H9 (cell line): ENCODE measurements at regions not wholly inside any gene's neighbourhood (a gene's known extent, or its start where the extent isn't known, plus 50 kb on each side); places are given as distances from the start of the nearest gene placed in this dataset.

ENCODE experiments used
- DNase-seq: peaks from one replicate; pipeline ENCODE4 v3.0.0-alpha.2; 2017
- H2AFZ ChIP-seq: one replicate; pipeline ENCODE4 v1.6.1; 2013; ENCODE audit warnings: mild to moderate bottlenecking, low read length, control low read depth, moderate library complexity
- H2AK5ac ChIP-seq: 2 replicates; pipeline ENCODE4 v1.6.1; 2013; ENCODE audit warnings: low read length, control low read depth, mixed read lengths; ENCODE audit not compliant: insufficient read length
- H2BK120ac ChIP-seq: one replicate; pipeline ENCODE4 v1.6.1; 2013; ENCODE audit warnings: low read depth, mild to moderate bottlenecking, low read length, control low read depth, inconsistent platforms; ENCODE audit not compliant: poor library complexity, severe bottlenecking
- H2BK12ac ChIP-seq: 2 replicates; pipeline ENCODE4 v1.6.1; 2013; ENCODE audit warnings: low read length, control low read depth, mixed read lengths, low read depth; ENCODE audit not compliant: insufficient read length
- H2BK15ac ChIP-seq: 2 replicates; pipeline ENCODE4 v1.6.1; 2013; ENCODE audit warnings: low read depth, low read length, control low read depth
- H2BK20ac ChIP-seq: one replicate; pipeline ENCODE4 v1.6.1; 2013; ENCODE audit warnings: low read depth, mild to moderate bottlenecking, low read length, control low read depth, inconsistent platforms; ENCODE audit not compliant: poor library complexity, severe bottlenecking
- H2BK5ac ChIP-seq: 2 replicates; pipeline ENCODE4 v1.6.1; 2013; ENCODE audit warnings: low read length, control low read depth, mixed read lengths; ENCODE audit not compliant: insufficient read length
- H3K14ac ChIP-seq: 2 replicates; pipeline ENCODE4 v1.6.1; 2013; ENCODE audit warnings: low read length, control low read depth; ENCODE audit not compliant: insufficient read depth
- H3K18ac ChIP-seq: 2 replicates; pipeline ENCODE4 v1.6.1; 2013; ENCODE audit warnings: low read depth, mild to moderate bottlenecking, mixed read lengths, low read length, control low read depth; ENCODE audit not compliant: insufficient read length
- H3K23ac ChIP-seq: 2 replicates; pipeline ENCODE4 v1.6.1; 2013; ENCODE audit warnings: low read length, control low read depth, mixed read lengths, low read depth; ENCODE audit not compliant: insufficient read length
- H3K23me2 ChIP-seq: 2 replicates; pipeline ENCODE4 v1.6.1; 2013; ENCODE audit warnings: low read depth, mild to moderate bottlenecking, mixed read lengths, low read length, control low read depth; ENCODE audit not compliant: insufficient read length, poor library complexity, severe bottlenecking
- H3K27ac ChIP-seq: 2 replicates; pipeline ENCODE4 v1.5.1; 2013; ENCODE audit warnings: low read length, control low read depth, mixed read lengths, low read depth; ENCODE audit not compliant: insufficient read length
- H3K27me3 ChIP-seq: 2 replicates; pipeline ENCODE4 v1.6.1; 2013; ENCODE audit warnings: low read length, control low read depth, inconsistent platforms; ENCODE audit not compliant: insufficient read depth
- H3K4ac ChIP-seq: 2 replicates; pipeline ENCODE4 v1.6.1; 2013; ENCODE audit warnings: low read depth, mild to moderate bottlenecking, control low read depth, inconsistent platforms, low read length, moderate library complexity
- H3K4me1 ChIP-seq: 2 replicates; pipeline ENCODE4 v1.6.1; 2013; ENCODE audit warnings: low read length, control low read depth, inconsistent platforms; ENCODE audit not compliant: insufficient read depth
- H3K4me2 ChIP-seq: 2 replicates; pipeline ENCODE4 v1.6.1; 2013; ENCODE audit warnings: low read length, control low read depth, mixed read lengths; ENCODE audit not compliant: insufficient read length, insufficient read depth
- H3K56ac ChIP-seq: 2 replicates; pipeline ENCODE4 v1.6.1; 2013; ENCODE audit warnings: low read depth, mild to moderate bottlenecking, mixed read lengths, low read length, control low read depth; ENCODE audit not compliant: insufficient read length
- H3K79me1 ChIP-seq: 2 replicates; pipeline ENCODE4 v1.6.1; 2013; ENCODE audit warnings: low read depth, mild to moderate bottlenecking, moderate library complexity, low read length, control low read depth, inconsistent platforms; ENCODE audit not compliant: insufficient read depth, poor library complexity, severe bottlenecking
- H3K79me2 ChIP-seq: 2 replicates; pipeline ENCODE4 v1.6.1; 2013; ENCODE audit warnings: low read length, control low read depth, inconsistent platforms; ENCODE audit not compliant: insufficient read depth
- H3K9ac ChIP-seq: 2 replicates; pipeline ENCODE4 v1.6.1; 2013; ENCODE audit warnings: low read length, control low read depth, mixed read lengths; ENCODE audit not compliant: insufficient read length; ENCODE audit errors: extremely low read depth
- H3K9me3 ChIP-seq: one replicate; pipeline ENCODE4 v1.6.1; 2013; ENCODE audit warnings: low read depth, low read length, inconsistent platforms; ENCODE audit not compliant: control insufficient read depth
- H3T11ph ChIP-seq: one replicate; pipeline ENCODE4 v1.6.1; 2013; ENCODE audit warnings: mild to moderate bottlenecking, low read length, control low read depth, inconsistent platforms
- H4K20me1 ChIP-seq: one replicate; pipeline ENCODE4 v1.6.1; 2013; ENCODE audit not compliant: control insufficient read depth, insufficient read length, insufficient read depth
- H4K5ac ChIP-seq: 2 replicates; pipeline ENCODE4 v1.6.1; 2013; ENCODE audit warnings: low read depth, mild to moderate bottlenecking, mixed read lengths, low read length, control low read depth; ENCODE audit not compliant: insufficient read length
- H4K8ac ChIP-seq: replicated peaks from 2 replicates; pipeline ENCODE4 v1.6.1; 2013; ENCODE audit warnings: low read length, control low read depth, mixed read lengths, low read depth; ENCODE audit not compliant: insufficient read length
- H4K91ac ChIP-seq: 2 replicates; pipeline ENCODE4 v1.6.1; 2013; ENCODE audit warnings: low read depth, mild to moderate bottlenecking, moderate library complexity, mixed read lengths, low read length, control low read depth; ENCODE audit not compliant: insufficient read length
- H3K27ac Mint-ChIP-seq, 3 experiments: 2 replicates in 2 of 3; 3 replicates in 1 of 3; pipeline ENCODE4 v1.8.0; 2020 to 2021; ENCODE audit warnings: mixed read lengths in 3 of 3, mild to moderate bottlenecking in 1 of 3, moderate library complexity in 1 of 3
- H3K27me3 Mint-ChIP-seq: 2 replicates; pipeline ENCODE4 v1.8.0; 2021; ENCODE audit warnings: low read depth, mild to moderate bottlenecking, moderate library complexity, mixed read lengths
- H3K36me3 Mint-ChIP-seq, 3 experiments: 2 replicates in 2 of 3; 3 replicates in 1 of 3; pipeline ENCODE4 v1.8.0; 2020 to 2021; ENCODE audit warnings: low read depth in 3 of 3, mixed read lengths in 3 of 3; ENCODE audit not compliant: insufficient read depth in 1 of 3
- H3K4me1 Mint-ChIP-seq, 2 experiments: 2 replicates each; pipeline ENCODE4 v1.8.0; 2020; ENCODE audit warnings: mixed read lengths in 2 of 2
- H3K4me3 Mint-ChIP-seq, 2 experiments: 2 replicates in 1 of 2; 3 replicates in 1 of 2; pipeline ENCODE4 v1.8.0; 2020 to 2021; ENCODE audit warnings: mild to moderate bottlenecking in 2 of 2, mixed read lengths in 2 of 2, moderate library complexity in 1 of 2
- H3K9me3 Mint-ChIP-seq, 2 experiments: 2 replicates in 1 of 2; 3 replicates in 1 of 2; pipeline ENCODE4 v1.8.0; 2020; ENCODE audit warnings: mild to moderate bottlenecking in 2 of 2, mixed read lengths in 2 of 2, moderate library complexity in 1 of 2
- WGBS: extraction: QIAGEN DNeasy Blood & Tissue Kit; methylation state at CpG from one replicate; pipeline ENCODE4 v1.1.7; 2013; ENCODE audit warnings: missing lambda C conversion rate, low lambda C conversion rate, mixed read lengths; ENCODE audit not compliant: insufficient read length; ENCODE audit errors: extremely low coverage; 5-methylcytosine and 5-hydroxymethylcytosine counted together
- TF ChIP-seq, protein P1 (sequence below): fragments of 200-600 bp; sonication (generic); conservative IDR thresholded peaks from 3 replicates; pipeline ENCODE4 v1.8.0; 2021; ENCODE audit warnings: antibody characterized with exemption, mild to moderate bottlenecking

DNA sequence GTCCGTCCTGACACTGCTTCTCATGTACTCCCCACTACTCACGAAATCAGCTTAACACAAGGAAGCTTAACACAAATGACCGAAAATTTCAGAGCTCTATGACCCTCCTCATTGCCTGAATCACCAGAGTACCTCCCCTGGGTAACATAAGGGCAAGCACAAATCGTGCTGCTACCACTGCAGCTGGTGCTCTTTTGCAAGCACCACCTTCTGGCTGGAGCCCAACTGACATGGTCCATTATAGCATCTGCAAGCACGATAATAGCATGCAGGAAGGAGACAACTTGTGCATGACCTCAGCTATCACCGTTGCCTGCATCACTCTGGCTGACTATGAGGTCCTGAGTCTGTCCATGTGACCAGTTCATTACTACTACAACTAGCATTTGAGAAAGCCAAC is 308.0 kb downstream of the TEX13C start:
- Histone ChIP-seq H4K8ac (no peak overlapping the region), H3T11ph (no peak overlapping the region), H2BK15ac (no peak overlapping the region), H3K9me3 (no peaks in the 10 kb centered on the region), H3K79me1 (no peaks in the 10 kb centered on the region), H2BK5ac (no peak overlapping the region), H2BK12ac (no peak overlapping the region), H3K27me3 (peaks cover 13% of the 10 kb centered on the region; the same call in 1 of the 2 replicates), H2BK20ac (no peak overlapping the region), H3K9ac (no peak overlapping the region), H3K4me2 (no peak overlapping the region), H3K4ac (no peak overlapping the region), H2AK5ac (no peak overlapping the region), H4K91ac (no peak overlapping the region), H3K79me2 (no peaks in the 10 kb centered on the region), H3K14ac (no peak overlapping the region), H4K20me1 (no peaks in the 10 kb centered on the region), H4K5ac (no peak overlapping the region), H3K56ac (no peak overlapping the region), H3K23me2 (no peaks in the 10 kb centered on the region), H3K4me1 (no peaks in the 10 kb centered on the region), H3K23ac (no peak overlapping the region), H3K27ac (no peak overlapping the region), H3K18ac (no peak overlapping the region), H2AFZ (no peak overlapping the region), H2BK120ac (no peak overlapping the region)
- no peak for DNase-seq
- Mint-ChIP-seq H3K4me1 (peaks cover 11 to 15% of the 10 kb centered on the region in 2 experiments), H3K36me3 (no peaks in the 10 kb centered on the region; a peak in 1 of 7 replicates), H3K4me3 (no peak overlapping the region), H3K27me3 (peaks cover 54% of the 10 kb centered on the region), H3K27ac (no peak overlapping the region), H3K9me3 (peaks cover 4 to 23% of the 10 kb centered on the region in 2 experiments; a peak in 4 of 5 replicates)
- WGBS = no CpG with 5 or more reads among the region's 6 CpGs
- TF ChIP-seq, protein P1, sequence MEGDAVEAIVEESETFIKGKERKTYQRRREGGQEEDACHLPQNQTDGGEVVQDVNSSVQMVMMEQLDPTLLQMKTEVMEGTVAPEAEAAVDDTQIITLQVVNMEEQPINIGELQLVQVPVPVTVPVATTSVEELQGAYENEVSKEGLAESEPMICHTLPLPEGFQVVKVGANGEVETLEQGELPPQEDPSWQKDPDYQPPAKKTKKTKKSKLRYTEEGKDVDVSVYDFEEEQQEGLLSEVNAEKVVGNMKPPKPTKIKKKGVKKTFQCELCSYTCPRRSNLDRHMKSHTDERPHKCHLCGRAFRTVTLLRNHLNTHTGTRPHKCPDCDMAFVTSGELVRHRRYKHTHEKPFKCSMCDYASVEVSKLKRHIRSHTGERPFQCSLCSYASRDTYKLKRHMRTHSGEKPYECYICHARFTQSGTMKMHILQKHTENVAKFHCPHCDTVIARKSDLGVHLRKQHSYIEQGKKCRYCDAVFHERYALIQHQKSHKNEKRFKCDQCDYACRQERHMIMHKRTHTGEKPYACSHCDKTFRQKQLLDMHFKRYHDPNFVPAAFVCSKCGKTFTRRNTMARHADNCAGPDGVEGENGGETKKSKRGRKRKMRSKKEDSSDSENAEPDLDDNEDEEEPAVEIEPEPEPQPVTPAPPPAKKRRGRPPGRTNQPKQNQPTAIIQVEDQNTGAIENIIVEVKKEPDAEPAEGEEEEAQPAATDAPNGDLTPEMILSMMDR = no peak
